ENCODE measurements at regions not wholly inside any gene's neighbourhood (a gene's known extent, or its start where the extent isn't known, plus 50 kb on each side); places are given as distances from the start of the nearest gene placed in this dataset.
"Not testable (repeated sequence)": the region's sequence is repeated elsewhere in the genome, so short reads cannot be mapped to it uniquely, and the experiment has no call there.

- DNase-seq (ENCODE audit: low read depth in 2 of 2) = no peak
- no peak overlapping the region for H3K4me3 ChIP-seq (replicated peaks in 1 of 2; ENCODE audit: low read depth in 2 of 2, low read length in 2 of 2)
- no peak for TF ChIP-seq CTCF (IDR thresholded peaks at IDR 0.05; ENCODE audit: low read depth, low read length)
These were observed 207.8 kb upstream of the PODXL start for GRCh38 chr7:131764143-131764775.

GRCh38 chr7:131762753-131763152 lies 206.3 kb upstream of the PODXL start:
- DNase-seq (ENCODE audit: low read depth in 2 of 2) = no peak
- TF ChIP-seq CTCF (IDR thresholded peaks at IDR 0.05; ENCODE audit: low read depth, low read length) = no peak
- no peak overlapping the region for H3K4me3 ChIP-seq (replicated peaks in 1 of 2; ENCODE audit: low read depth in 2 of 2, low read length in 2 of 2)

- not testable (repeated sequence) for H3K4me3 ChIP-seq (replicated peaks in 1 of 2; ENCODE audit: low read depth in 2 of 2, low read length in 2 of 2); DNase-seq (ENCODE audit: low read depth in 2 of 2)
These were observed 199.4 kb upstream of the PODXL start for GRCh38 chr7:131755801-131756200.

- no peak overlapping the region for H3K4me3 ChIP-seq (replicated peaks in 1 of 2; ENCODE audit: low read depth in 2 of 2, low read length in 2 of 2)
- DNase-seq (ENCODE audit: low read depth in 2 of 2) = peak; percentile 2 to 6
- peak; percentile 28 for TF ChIP-seq CTCF (IDR thresholded peaks at IDR 0.05; ENCODE audit: low read depth, low read length)
These were observed 197.3 kb upstream of the PODXL start for GRCh38 chr7:131753620-131754222.

GRCh38 chr7:131747658-131748232 lies 191.3 kb upstream of the PODXL start:
- DNase-seq (ENCODE audit: low read depth in 2 of 2) = no peak
- H3K4me3 ChIP-seq (replicated peaks in 1 of 2; ENCODE audit: low read depth in 2 of 2, low read length in 2 of 2) = no peak overlapping the region
- TF ChIP-seq CTCF (IDR thresholded peaks at IDR 0.05; ENCODE audit: low read depth, low read length) = no peak

- TF ChIP-seq CTCF (IDR thresholded peaks at IDR 0.05; ENCODE audit: low read depth, low read length) = no peak
- peak; percentile 33 to 47 for DNase-seq (ENCODE audit: low read depth in 2 of 2)
- no peak overlapping the region for H3K4me3 ChIP-seq (replicated peaks in 1 of 2; ENCODE audit: low read depth in 2 of 2, low read length in 2 of 2)
These were observed 189.2 kb upstream of the PODXL start for GRCh38 chr7:131745390-131746248.

GRCh38 chr7:131741446-131741845 lies 185.0 kb upstream of the PODXL start:
- TF ChIP-seq CTCF (IDR thresholded peaks at IDR 0.05; ENCODE audit: low read depth, low read length) = no peak
- H3K4me3 ChIP-seq (replicated peaks in 1 of 2; ENCODE audit: low read depth in 2 of 2, low read length in 2 of 2) = no peak overlapping the region
- DNase-seq (ENCODE audit: low read depth in 2 of 2) = no peak

All from cardiac fibroblast (primary cell).